Prostate gland (tissue), 2 donors: ENCODE measurements at regions not wholly inside any gene's neighbourhood (a gene's known extent, or its start where the extent isn't known, plus 50 kb on each side); places are given as distances from the start of the nearest gene placed in this dataset.

Experiments
- POLR2A ChIP-seq: fragments of 450-650 bp; IDR thresholded peaks from one replicate; pipeline ENCODE4 v1.6.1; 2016; ENCODE audit warnings: antibody characterized with exemption, mild to moderate bottlenecking
- POLR2AphosphoS5 ChIP-seq: sonication (generic); formaldehyde crosslinking; IDR thresholded peaks from one replicate; pipeline ENCODE4 v1.6.1; 2017; ENCODE audit warnings: antibody characterized with exemption
- TF ChIP-seq, protein P1 (sequence below), 4 experiments: fragments of 200-600 bp in 2 of 4; fragments of 450-650 bp in 2 of 4; sonication (generic) in 2 of 4; IDR thresholded peaks; 1 replicate in 3 of 4; 2 replicates in 1 of 4; pipeline ENCODE4 v1.5.1; 2016 to 2019; ENCODE audit warnings: antibody characterized with exemption in 4 of 4, mild to moderate bottlenecking in 2 of 4, moderate library complexity in 2 of 4

DNA sequence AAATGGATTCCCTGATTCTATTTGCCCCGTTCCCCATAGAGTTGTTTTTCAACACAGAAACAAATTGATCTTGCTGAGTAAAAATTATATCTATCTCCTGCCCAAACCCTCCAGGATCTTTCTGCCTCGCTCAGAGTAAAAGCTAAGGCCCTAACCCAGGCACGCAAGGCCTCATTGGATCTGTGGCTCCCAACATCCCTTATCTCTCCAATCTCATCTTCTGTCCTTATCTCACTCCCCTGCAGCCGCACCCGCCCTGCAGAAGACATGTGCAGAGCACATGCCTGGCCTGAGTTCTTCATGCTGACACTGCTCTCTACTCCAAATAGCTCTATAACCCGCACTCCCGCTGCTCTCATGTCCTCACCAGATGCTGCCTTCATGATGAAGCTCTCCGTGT is 543.8 kb upstream of the ZFP42 start:
- TF ChIP-seq, protein P1, sequence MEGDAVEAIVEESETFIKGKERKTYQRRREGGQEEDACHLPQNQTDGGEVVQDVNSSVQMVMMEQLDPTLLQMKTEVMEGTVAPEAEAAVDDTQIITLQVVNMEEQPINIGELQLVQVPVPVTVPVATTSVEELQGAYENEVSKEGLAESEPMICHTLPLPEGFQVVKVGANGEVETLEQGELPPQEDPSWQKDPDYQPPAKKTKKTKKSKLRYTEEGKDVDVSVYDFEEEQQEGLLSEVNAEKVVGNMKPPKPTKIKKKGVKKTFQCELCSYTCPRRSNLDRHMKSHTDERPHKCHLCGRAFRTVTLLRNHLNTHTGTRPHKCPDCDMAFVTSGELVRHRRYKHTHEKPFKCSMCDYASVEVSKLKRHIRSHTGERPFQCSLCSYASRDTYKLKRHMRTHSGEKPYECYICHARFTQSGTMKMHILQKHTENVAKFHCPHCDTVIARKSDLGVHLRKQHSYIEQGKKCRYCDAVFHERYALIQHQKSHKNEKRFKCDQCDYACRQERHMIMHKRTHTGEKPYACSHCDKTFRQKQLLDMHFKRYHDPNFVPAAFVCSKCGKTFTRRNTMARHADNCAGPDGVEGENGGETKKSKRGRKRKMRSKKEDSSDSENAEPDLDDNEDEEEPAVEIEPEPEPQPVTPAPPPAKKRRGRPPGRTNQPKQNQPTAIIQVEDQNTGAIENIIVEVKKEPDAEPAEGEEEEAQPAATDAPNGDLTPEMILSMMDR (IDR thresholded peaks at IDR 0.05): no peak
- TF ChIP-seq POLR2A (no peak), POLR2AphosphoS5 (no peak)
